Mammary epithelial cell (primary cell): ENCODE measurements at regions not wholly inside any gene's neighbourhood (a gene's known extent, or its start where the extent isn't known, plus 50 kb on each side); places are given as distances from the start of the nearest gene placed in this dataset.

Experiments used
- CTCF ChIP-seq, 2 donors: IDR thresholded peaks in 1 of 2; conservative IDR thresholded peaks in 1 of 2; 2 replicates each; pipeline ENCODE4 v1.5.1; 2011 to 2012; ENCODE audit warnings: inconsistent platforms in 2 of 2, low read length in 2 of 2, mild to moderate bottlenecking in 2 of 2, control low read depth in 1 of 2, low read depth in 1 of 2; ENCODE audit not compliant: insufficient read depth in 1 of 2; ENCODE audit errors: extremely low read depth in 1 of 2
- EZH2 ChIP-seq: IDR thresholded peaks from 2 replicates; pipeline ENCODE4 v1.6.1; 2012; ENCODE audit warnings: low read length, inconsistent platforms, borderline replicate concordance

- TF ChIP-seq CTCF (conservative IDR thresholded peaks at IDR 0.05 in 1 of 2, IDR thresholded peaks at IDR 0.05 in 1 of 2; ENCODE audit: extremely low read depth in 1 of 2, insufficient read depth in 1 of 2, low read depth in 1 of 2, low read length in 2 of 2) = no peak
- TF ChIP-seq EZH2 = no peak
Observed at GRCh38 chr5:28954074-28954473, 1915.7 kb upstream of the CDH9 start.
